BJ (cell line): ENCODE measurements at regions not wholly inside any gene's neighbourhood (a gene's known extent, or its start where the extent isn't known, plus 50 kb on each side); places are given as distances from the start of the nearest gene placed in this dataset.
A peak's percentile ranks its signal among the peaks of the same experiment; 100 is the strongest.

Source experiments
- CTCF ChIA-PET: fragments of 350-600 bp; formaldehyde crosslinking; extraction: SDS; loops from one replicate; lab custom pipeline; 2021; ENCODE audit warnings: antibody characterized with exemption, inconsistent platforms; lab: Yijun Ruan, JAX
- POLR2A ChIA-PET: fragments of 300-600 bp; sonication (Branson Sonifier 250); formaldehyde crosslinking; extraction: SDS; loops from one replicate; lab custom pipeline; 2021; ENCODE audit warnings: antibody characterized with exemption; lab: Charles Lee
- DNase-seq: peaks from one replicate; pipeline ENCODE4 v3.0.0-alpha.2; 2011; ENCODE audit warnings: low read depth
- H3K27me3 ChIP-seq: 2 replicates; pipeline ENCODE4 v1.6.0; 2011; ENCODE audit warnings: low read length; ENCODE audit not compliant: control insufficient read depth, insufficient read depth
- H3K36me3 ChIP-seq: 2 replicates; pipeline ENCODE4 v1.5.1; 2011; ENCODE audit warnings: low read length; ENCODE audit not compliant: control insufficient read depth, insufficient read depth
- H3K4me3 ChIP-seq: 2 replicates; pipeline ENCODE4 v1.5.1; 2011; ENCODE audit warnings: low read depth, mild to moderate bottlenecking, control low read depth, low read length
- CTCF ChIP-seq: IDR thresholded peaks from 2 replicates; pipeline ENCODE4 v1.5.1; 2011; ENCODE audit warnings: low read depth, mild to moderate bottlenecking, control low read depth, inconsistent platforms, low read length, moderate library complexity; ENCODE audit not compliant: insufficient read depth

GRCh38 chr17:68718465-68718864, 117.3 kb upstream of the FAM20A start:
- DNase-seq = no peak
- no peaks in the 10 kb centered on the region for H3K36me3 ChIP-seq
- H3K4me3 ChIP-seq = no peak overlapping the region
- ChIA-PET POLR2A (interaction anchor here (0.7 kb wide), 1 partner anchor 11 kb away, joined by 3 read pairs; no protein-coding TSS in a partner anchor), CTCF (interaction anchor here (0.9 kb wide), 1 partner anchor 12 kb away, joined by 3 read pairs; no protein-coding TSS in a partner anchor)
- TF ChIP-seq CTCF = no peak
- H3K27me3 ChIP-seq = no peaks in the 10 kb centered on the region

GRCh38 chr17:68714676-68715075, 113.5 kb upstream of the FAM20A start:
- Histone ChIP-seq H3K4me3 (no peak overlapping the region), H3K36me3 (no peaks in the 10 kb centered on the region), H3K27me3 (no peaks in the 10 kb centered on the region)
- CTCF ChIA-PET = interaction anchor here (1.2 kb wide), 1 partner anchor 9 kb away, joined by 4 read pairs; no protein-coding TSS in a partner anchor
- TF ChIP-seq CTCF = no peak
- POLR2A ChIA-PET = no interaction called here
- no peak for DNase-seq

- CTCF ChIA-PET = interaction anchor here (0.9 to 1.5 kb wide), 3 partner anchors 48 to 89 kb away, joined by 3 to 5 read pairs (median 4); no protein-coding TSS in a partner anchor
- no peak for TF ChIP-seq CTCF
- no peaks in the 10 kb centered on the region for H3K27me3 ChIP-seq
- POLR2A ChIA-PET = no interaction called here
- DNase-seq = no peak
- H3K36me3 ChIP-seq = no peaks in the 10 kb centered on the region
- no peak overlapping the region for H3K4me3 ChIP-seq
These were observed 110.7 kb upstream of the FAM20A start for GRCh38 chr17:68711858-68712257.

GRCh38 chr17:68710976-68711375, 109.8 kb upstream of the FAM20A start:
- DNase-seq = no peak
- ChIA-PET CTCF (interaction anchor here (1.5 kb wide), 2 partner anchors 48 to 88 kb away, joined by 4 to 7 read pairs; no protein-coding TSS in a partner anchor), POLR2A (no interaction called here)
- H3K27me3 ChIP-seq = no peaks in the 10 kb centered on the region
- TF ChIP-seq CTCF = no peak
- no peaks in the 10 kb centered on the region for H3K36me3 ChIP-seq
- no peak overlapping the region for H3K4me3 ChIP-seq

GRCh38 chr17:68710035-68710780, 109.0 kb upstream of the FAM20A start:
- TF ChIP-seq CTCF = no peak
- DNase-seq = peak; percentile 89
- ChIA-PET POLR2A (interaction anchor here (0.6 to 0.7 kb wide), 3 partner anchors 18 to 105 kb away, joined by 3 read pairs; no protein-coding TSS in a partner anchor), CTCF (interaction anchor here (0.6 to 1.5 kb wide), 3 partner anchors 49 to 133 kb away, joined by 3 to 7 read pairs (median 6); no protein-coding TSS in a partner anchor)
- Histone ChIP-seq H3K27me3 (no peaks in the 10 kb centered on the region), H3K4me3 (peak overlapping the region; percentile 8; the same call in 1 of the 2 replicates), H3K36me3 (no peaks in the 10 kb centered on the region)
